ENCODE measurements at regions not wholly inside any gene's neighbourhood (a gene's known extent, or its start where the extent isn't known, plus 50 kb on each side); places are given as distances from the start of the nearest gene placed in this dataset.
A peak's percentile ranks its signal among the peaks of the same experiment; 100 is the strongest.

DNA sequence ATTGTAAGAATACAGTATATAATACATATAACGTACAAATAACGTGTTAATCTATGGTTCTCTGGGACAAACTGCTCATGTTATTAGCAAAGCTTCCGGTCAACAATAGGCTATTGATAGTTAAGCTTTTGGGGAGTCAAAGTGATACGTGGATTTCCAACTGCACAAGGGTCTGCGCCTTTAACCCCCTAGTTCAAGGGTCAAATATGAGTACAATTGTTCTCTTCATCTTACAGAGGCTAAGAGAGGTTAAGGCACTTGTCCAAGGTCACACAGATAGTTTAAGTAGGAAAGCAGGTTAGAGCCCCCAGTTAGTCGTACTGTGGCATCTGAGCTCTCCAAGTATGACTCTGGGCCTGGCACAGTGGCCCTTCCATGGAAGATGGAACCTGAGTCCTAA is 204.3 kb upstream of the KRR1 start:
- no peak overlapping the region for H3K27ac ChIP-seq (ENCODE audit: extremely low read length, insufficient read depth, low read length)
- CTCF ChIA-PET (ENCODE audit: low intra/inter-chr PET ratio, low total read pairs), result no interaction called here

DNA sequence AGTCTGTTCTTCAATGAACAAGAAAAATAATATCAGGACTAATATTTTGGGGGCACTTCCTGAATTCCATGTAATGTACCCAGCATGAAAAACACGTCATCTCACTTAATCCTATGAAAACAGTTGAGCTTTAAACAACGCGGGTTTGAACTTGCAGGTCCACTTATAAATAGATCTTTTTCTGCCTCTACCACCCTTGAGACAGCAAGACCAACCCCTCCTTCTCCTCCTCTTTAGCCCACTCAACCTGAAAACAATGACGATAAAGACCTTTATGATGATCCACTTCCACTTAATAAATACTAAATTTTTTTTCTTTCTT is 203.9 kb upstream of the KRR1 start:
- Histone ChIP-seq H3K4me3 (replicated peaks in 1 of 3; ENCODE audit: insufficient read depth in 1 of 3, low read depth in 2 of 3, low read length in 3 of 3) (no peak overlapping the region), H3K36me3 (replicated peaks in 1 of 2; ENCODE audit: control insufficient read depth in 1 of 2, insufficient read depth in 2 of 2, low read length in 2 of 2) (no peaks in the 10 kb centered on the region), H2AFZ (ENCODE audit: low read length) (no peak overlapping the region), H3K4me1 (ENCODE audit: insufficient read depth, low read length) (peaks cover 71% of the 10 kb centered on the region), H3K79me2 (ENCODE audit: insufficient read depth, low read length) (no peaks in the 10 kb centered on the region), H3K4me2 (ENCODE audit: low read depth, low read length) (no peak overlapping the region), H3K9ac (ENCODE audit: insufficient read depth, low read depth, low read length) (no peak overlapping the region), H3K9me3 (ENCODE audit: low read length) (no peaks in the 10 kb centered on the region), H3K27me3 (ENCODE audit: control insufficient read depth in 1 of 2, insufficient read depth in 2 of 2, low read length in 2 of 2) (no peaks in the 10 kb centered on the region), H3K27ac (ENCODE audit: extremely low read length, insufficient read depth, low read length) (no peak overlapping the region), H4K20me1 (ENCODE audit: insufficient read depth, low read length) (no peaks in the 10 kb centered on the region)
- no peak for FAIRE-seq
- intact Hi-C loops (cut with micrococcal nuclease; ENCODE audit: unreplicated experiment), result no loop called here
- DNase-seq (ENCODE audit: low spot score), result no peak
- ChIA-PET POLR2A (interaction anchor here (1.1 to 1.5 kb wide), 2 partner anchors 49 to 316 kb away, joined by 3 to 4 read pairs; partner anchors contain the start of gene PHLDA1), CTCF (ENCODE audit: low intra/inter-chr PET ratio, low total read pairs) (no interaction called here)
- BruUV-seq (replicated peaks), result no TSS peak
- in situ Hi-C loops (cut with HindIII; ENCODE audit: extremely low pct_ligation_motif_present, low pct_unique_long_range_greater_than_20kb), result no loop called here
- WGBS (ENCODE audit: low lambda C conversion rate), result 94% methylated on average over 4 of the region's 4 CpGs
- no peak for ATAC-seq
- TF ChIP-seq SIX4 (CRISPR knock-in tag; IDR thresholded peaks at IDR 0.05) (no peak), ELF4 (CRISPR knock-in tag; IDR thresholded peaks at IDR 0.05; ENCODE audit: borderline replicate concordance) (no peak), ZNF672 (CRISPR knock-in tag; IDR thresholded peaks at IDR 0.05) (no peak), ATF1 (CRISPR knock-in tag; IDR thresholded peaks at IDR 0.05) (no peak)
- TF ChIP-seq, protein P1, sequence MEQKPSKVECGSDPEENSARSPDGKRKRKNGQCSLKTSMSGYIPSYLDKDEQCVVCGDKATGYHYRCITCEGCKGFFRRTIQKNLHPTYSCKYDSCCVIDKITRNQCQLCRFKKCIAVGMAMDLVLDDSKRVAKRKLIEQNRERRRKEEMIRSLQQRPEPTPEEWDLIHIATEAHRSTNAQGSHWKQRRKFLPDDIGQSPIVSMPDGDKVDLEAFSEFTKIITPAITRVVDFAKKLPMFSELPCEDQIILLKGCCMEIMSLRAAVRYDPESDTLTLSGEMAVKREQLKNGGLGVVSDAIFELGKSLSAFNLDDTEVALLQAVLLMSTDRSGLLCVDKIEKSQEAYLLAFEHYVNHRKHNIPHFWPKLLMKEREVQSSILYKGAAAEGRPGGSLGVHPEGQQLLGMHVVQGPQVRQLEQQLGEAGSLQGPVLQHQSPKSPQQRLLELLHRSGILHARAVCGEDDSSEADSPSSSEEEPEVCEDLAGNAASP (CRISPR knock-in tag; IDR thresholded peaks at IDR 0.05; ENCODE audit: borderline replicate concordance), result no peak
- TF ChIP-seq, protein P2, sequence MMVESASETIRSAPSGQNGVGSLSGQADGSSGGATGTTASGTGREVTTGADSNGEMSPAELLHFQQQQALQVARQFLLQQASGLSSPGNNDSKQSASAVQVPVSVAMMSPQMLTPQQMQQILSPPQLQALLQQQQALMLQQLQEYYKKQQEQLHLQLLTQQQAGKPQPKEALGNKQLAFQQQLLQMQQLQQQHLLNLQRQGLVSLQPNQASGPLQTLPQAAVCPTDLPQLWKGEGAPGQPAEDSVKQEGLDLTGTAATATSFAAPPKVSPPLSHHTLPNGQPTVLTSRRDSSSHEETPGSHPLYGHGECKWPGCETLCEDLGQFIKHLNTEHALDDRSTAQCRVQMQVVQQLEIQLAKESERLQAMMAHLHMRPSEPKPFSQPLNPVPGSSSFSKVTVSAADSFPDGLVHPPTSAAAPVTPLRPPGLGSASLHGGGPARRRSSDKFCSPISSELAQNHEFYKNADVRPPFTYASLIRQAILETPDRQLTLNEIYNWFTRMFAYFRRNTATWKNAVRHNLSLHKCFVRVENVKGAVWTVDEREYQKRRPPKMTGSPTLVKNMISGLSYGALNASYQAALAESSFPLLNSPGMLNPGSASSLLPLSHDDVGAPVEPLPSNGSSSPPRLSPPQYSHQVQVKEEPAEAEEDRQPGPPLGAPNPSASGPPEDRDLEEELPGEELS (CRISPR knock-in tag; IDR thresholded peaks at IDR 0.05), result no peak
- TF ChIP-seq, protein P3, sequence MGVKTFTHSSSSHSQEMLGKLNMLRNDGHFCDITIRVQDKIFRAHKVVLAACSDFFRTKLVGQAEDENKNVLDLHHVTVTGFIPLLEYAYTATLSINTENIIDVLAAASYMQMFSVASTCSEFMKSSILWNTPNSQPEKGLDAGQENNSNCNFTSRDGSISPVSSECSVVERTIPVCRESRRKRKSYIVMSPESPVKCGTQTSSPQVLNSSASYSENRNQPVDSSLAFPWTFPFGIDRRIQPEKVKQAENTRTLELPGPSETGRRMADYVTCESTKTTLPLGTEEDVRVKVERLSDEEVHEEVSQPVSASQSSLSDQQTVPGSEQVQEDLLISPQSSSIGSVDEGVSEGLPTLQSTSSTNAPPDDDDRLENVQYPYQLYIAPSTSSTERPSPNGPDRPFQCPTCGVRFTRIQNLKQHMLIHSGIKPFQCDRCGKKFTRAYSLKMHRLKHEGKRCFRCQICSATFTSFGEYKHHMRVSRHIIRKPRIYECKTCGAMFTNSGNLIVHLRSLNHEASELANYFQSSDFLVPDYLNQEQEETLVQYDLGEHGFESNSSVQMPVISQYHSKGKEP (CRISPR knock-in tag; IDR thresholded peaks at IDR 0.05), result no peak

More for the DNA sequence above, 204.3 kb upstream of the KRR1 start:
- no peaks in the 10 kb centered on the region for H3K79me2 ChIP-seq (ENCODE audit: insufficient read depth, low read length)
- no peaks in the 10 kb centered on the region for H3K36me3 ChIP-seq (replicated peaks in 1 of 2; ENCODE audit: control insufficient read depth in 1 of 2, insufficient read depth in 2 of 2, low read length in 2 of 2)
- no peaks in the 10 kb centered on the region for H3K9me3 ChIP-seq (ENCODE audit: low read length)
- intact Hi-C loops (cut with micrococcal nuclease; ENCODE audit: unreplicated experiment) (no loop called here), in situ Hi-C loops (cut with HindIII; ENCODE audit: extremely low pct_ligation_motif_present, low pct_unique_long_range_greater_than_20kb) (no loop called here)
- TF ChIP-seq NCOA2 (CRISPR knock-in tag; IDR thresholded peaks at IDR 0.05) (no peak), TCF12 (IDR thresholded peaks at IDR 0.05) (no peak), TCF12 (CRISPR knock-in tag; IDR thresholded peaks at IDR 0.05) (no peak)
- TF ChIP-seq, protein P4, sequence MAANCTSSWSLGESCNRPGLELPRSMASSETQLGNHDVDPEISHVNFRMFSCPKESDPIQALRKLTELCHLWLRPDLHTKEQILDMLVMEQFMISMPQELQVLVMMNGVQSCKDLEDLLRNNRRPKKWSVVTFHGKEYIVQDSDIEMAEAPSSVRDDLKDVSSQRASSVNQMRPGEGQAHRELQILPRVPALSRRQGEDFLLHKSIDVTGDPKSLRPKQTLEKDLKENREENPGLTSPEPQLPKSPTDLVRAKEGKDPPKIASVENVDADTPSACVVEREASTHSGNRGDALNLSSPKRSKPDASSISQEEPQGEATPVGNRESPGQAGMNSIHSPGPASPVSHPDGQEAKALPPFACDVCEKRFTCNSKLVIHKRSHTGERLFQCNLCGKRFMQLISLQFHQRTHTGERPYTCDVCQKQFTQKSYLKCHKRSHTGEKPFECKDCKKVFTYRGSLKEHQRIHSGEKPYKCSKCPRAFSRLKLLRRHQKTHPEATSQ (CRISPR knock-in tag; IDR thresholded peaks at IDR 0.05; ENCODE audit: borderline replicate concordance), result 0 out of 2 replicates have a peak, but pooled peaks have one; percentile 24
- no peak overlapping the region for H3K9ac ChIP-seq (ENCODE audit: insufficient read depth, low read depth, low read length)
- no peak overlapping the region for H2AFZ ChIP-seq (ENCODE audit: low read length)
- POLR2A ChIA-PET, result interaction anchor here (0.8 kb wide), 1 partner anchor 316 kb away, joined by 3 read pairs; the partner anchor contains the start of gene PHLDA1
- FAIRE-seq (no peak), DNase-seq (ENCODE audit: low spot score) (no peak), ATAC-seq (no peak)
- no peak overlapping the region for H3K4me3 ChIP-seq (replicated peaks in 1 of 3; ENCODE audit: insufficient read depth in 1 of 3, low read depth in 2 of 3, low read length in 3 of 3)
- no peaks in the 10 kb centered on the region for H3K27me3 ChIP-seq (ENCODE audit: control insufficient read depth in 1 of 2, insufficient read depth in 2 of 2, low read length in 2 of 2)
- WGBS (ENCODE audit: low lambda C conversion rate), result 93% methylated on average over 6 of the region's 6 CpGs
- no TSS peak for BruUV-seq (replicated peaks)
- peaks cover 71% of the 10 kb centered on the region for H3K4me1 ChIP-seq (ENCODE audit: insufficient read depth, low read length)
- no peaks in the 10 kb centered on the region for H4K20me1 ChIP-seq (ENCODE audit: insufficient read depth, low read length)
- H3K4me2 ChIP-seq (ENCODE audit: low read depth, low read length), result no peak overlapping the region
